Esophagus muscularis mucosa (tissue), 4 donors: ENCODE measurements at regions not wholly inside any gene's neighbourhood (a gene's known extent, or its start where the extent isn't known, plus 50 kb on each side); places are given as distances from the start of the nearest gene placed in this dataset.
A peak's percentile ranks its signal among the peaks of the same experiment; 100 is the strongest.

Experiments
- DNase-seq: peaks from one replicate; pipeline ENCODE4 v3.0.0-alpha.2; 2017; ENCODE audit errors: extremely low spot score
- H3K27ac ChIP-seq, 4 donors: fragments of 200-600 bp; sonication (generic); replicated peaks in 1 of 4; 1 replicate in 3 of 4; 2 replicates in 1 of 4; pipeline ENCODE4 v1.5.1; 2016 to 2019; ENCODE audit warnings: mild to moderate bottlenecking in 1 of 4
- H3K27me3 ChIP-seq, 4 donors: fragments of 200-600 bp; sonication (generic); one replicate each; pipeline versions ENCODE4 v1.5.1 to v1.6.0; 2016 to 2019
- H3K36me3 ChIP-seq, 4 donors: fragments of 200-600 bp; sonication (generic); one replicate each; pipeline ENCODE4 v1.5.1; 2016 to 2019
- H3K4me1 ChIP-seq, 4 donors: fragments of 200-600 bp; sonication (generic); one replicate each; pipeline ENCODE4 v1.5.1; 2016 to 2019
- H3K4me3 ChIP-seq, 4 donors: fragments of 200-600 bp; sonication (generic); 1 replicate in 2 of 4; 2 replicates in 2 of 4; pipeline ENCODE4 v1.5.1; 2016 to 2019; ENCODE audit warnings: mild to moderate bottlenecking in 4 of 4, moderate library complexity in 1 of 4
- H3K9me3 ChIP-seq, 4 donors: fragments of 200-600 bp; sonication (generic); 1 replicate in 3 of 4; 2 replicates in 1 of 4; pipeline ENCODE4 v1.5.1; 2016 to 2019
- CTCF ChIP-seq, 3 experiments: fragments of 200-600 bp in 2 of 3; fragments of 450-650 bp in 1 of 3; sonication (generic) in 2 of 3; IDR thresholded peaks; one replicate each; pipeline ENCODE4 v1.5.1; 2017 to 2019; ENCODE audit warnings: antibody characterized with exemption in 3 of 3, mild to moderate bottlenecking in 2 of 3, moderate library complexity in 1 of 3
- EP300 ChIP-seq: sonication (generic); formaldehyde crosslinking; IDR thresholded peaks from one replicate; pipeline ENCODE4 v1.6.1; 2017; ENCODE audit warnings: antibody characterized with exemption
- POLR2A ChIP-seq: fragments of 450-650 bp; IDR thresholded peaks from one replicate; pipeline ENCODE4 v1.6.1; 2017; ENCODE audit warnings: antibody characterized with exemption, moderate library complexity, mild to moderate bottlenecking, low read depth
- POLR2AphosphoS5 ChIP-seq, 2 donors: sonication (generic); formaldehyde crosslinking; IDR thresholded peaks; one replicate each; pipeline ENCODE4 v1.6.1; 2017; ENCODE audit warnings: antibody characterized with exemption in 2 of 2
- WGBS: methylation state at CpG from one replicate; pipeline ENCODE4 v1.1.5; 2018; 5-methylcytosine and 5-hydroxymethylcytosine counted together
- intact Hi-C: fragments of 100-400 bp; cut with DNase I; formaldehyde crosslinking; loops from one replicate; pipeline ENCODE4 v1.15.1; 2023

GRCh38 chr7:46567858-46568257 lies 646.8 kb upstream of the IGFBP3 start:
- DNase-seq = no peak
- Histone ChIP-seq H3K4me3 (no peak overlapping the region), H3K4me1 (no peaks in the 10 kb centered on the region), H3K9me3 (peaks cover 0 to 3% (median 0%) of the 10 kb centered on the region in 4 donors), H3K36me3 (no peaks in the 10 kb centered on the region), H3K27me3 (no peaks in the 10 kb centered on the region), H3K27ac (no peak overlapping the region)
- intact Hi-C loops = no loop called here
- no peak for TF ChIP-seq POLR2AphosphoS5 (IDR thresholded peaks at IDR 0.05)
- TF ChIP-seq EP300 = no peak
- TF ChIP-seq POLR2A = no peak
- no peak for TF ChIP-seq CTCF (IDR thresholded peaks at IDR 0.05)
- WGBS = 81% methylated on average over 5 of the region's 6 CpGs

GRCh38 chr7:46566097-46566774 lies 645.2 kb upstream of the IGFBP3 start:
- no peaks in the 10 kb centered on the region for H3K27me3 ChIP-seq
- H3K36me3 ChIP-seq = no peaks in the 10 kb centered on the region
- TF ChIP-seq POLR2A (no peak), CTCF (IDR thresholded peaks at IDR 0.05) (no peak), POLR2AphosphoS5 (IDR thresholded peaks at IDR 0.05) (no peak), EP300 (no peak)
- peaks cover 0 to 5% (median under 1%) of the 10 kb centered on the region in 4 donors for H3K9me3 ChIP-seq
- DNase-seq = no peak
- no peak overlapping the region for H3K27ac ChIP-seq
- intact Hi-C loops = no loop called here
- 79% methylated on average over 4 of the region's 4 CpGs for WGBS
- no peak overlapping the region for H3K4me3 ChIP-seq
- no peaks in the 10 kb centered on the region for H3K4me1 ChIP-seq

GRCh38 chr7:46565253-46566096 lies 644.4 kb upstream of the IGFBP3 start:
- Histone ChIP-seq H3K36me3 (no peaks in the 10 kb centered on the region), H3K27ac (no peak overlapping the region), H3K27me3 (no peaks in the 10 kb centered on the region), H3K4me1 (no peaks in the 10 kb centered on the region), H3K9me3 (peaks cover 0 to 6% (median 3%) of the 10 kb centered on the region in 4 donors), H3K4me3 (no peak overlapping the region)
- DNase-seq = no peak
- TF ChIP-seq EP300 = no peak
- no peak for TF ChIP-seq POLR2AphosphoS5 (IDR thresholded peaks at IDR 0.05)
- TF ChIP-seq POLR2A = no peak
- TF ChIP-seq CTCF (IDR thresholded peaks at IDR 0.05) = no peak
- intact Hi-C loops = no loop called here
- WGBS = 93% methylated on average over 5 of the region's 5 CpGs

GRCh38 chr7:46559194-46559832 lies 638.2 kb upstream of the IGFBP3 start:
- intact Hi-C loops = no loop called here
- 62% methylated on average over 7 of the region's 7 CpGs for WGBS
- H3K36me3 ChIP-seq = no peaks in the 10 kb centered on the region

More at GRCh38 chr7:46559194-46559832, 638.2 kb upstream of the IGFBP3 start:
- Histone ChIP-seq H3K27me3 (no peaks in the 10 kb centered on the region), H3K4me1 (peaks cover 0 to 37% (median 30%) of the 10 kb centered on the region in 4 donors), H3K4me3 (no peak overlapping the region), H3K27ac (peak overlapping the region in 3 of 4 donors; percentile 71 to 80 (median 75)), H3K9me3 (peaks cover 0 to 6% (median 3%) of the 10 kb centered on the region in 4 donors)
- TF ChIP-seq POLR2A = no peak
- TF ChIP-seq POLR2AphosphoS5 (IDR thresholded peaks at IDR 0.05) = peak in 1 of 2 donors; percentile 35
- DNase-seq = no peak
